ENCODE measurements at regions not wholly inside any gene's neighbourhood (a gene's known extent, or its start where the extent isn't known, plus 50 kb on each side); places are given as distances from the start of the nearest gene placed in this dataset.

DNA sequence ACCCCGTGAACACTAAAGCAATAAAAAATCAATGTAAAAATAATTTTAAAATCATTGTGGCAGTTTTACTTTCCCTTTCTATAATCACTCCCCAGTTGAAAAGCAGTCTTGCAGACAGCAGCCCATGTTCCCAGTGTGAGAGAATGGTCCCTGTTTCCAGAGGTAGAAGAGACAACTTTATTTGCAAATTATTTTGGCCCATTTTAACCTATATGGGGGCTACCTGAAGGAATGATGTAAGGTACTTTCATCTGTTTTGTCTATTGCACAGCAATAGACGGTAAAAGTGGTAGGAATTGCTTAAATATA is 559.8 kb downstream of the ZWINT start:
- TF ChIP-seq, protein P1, sequence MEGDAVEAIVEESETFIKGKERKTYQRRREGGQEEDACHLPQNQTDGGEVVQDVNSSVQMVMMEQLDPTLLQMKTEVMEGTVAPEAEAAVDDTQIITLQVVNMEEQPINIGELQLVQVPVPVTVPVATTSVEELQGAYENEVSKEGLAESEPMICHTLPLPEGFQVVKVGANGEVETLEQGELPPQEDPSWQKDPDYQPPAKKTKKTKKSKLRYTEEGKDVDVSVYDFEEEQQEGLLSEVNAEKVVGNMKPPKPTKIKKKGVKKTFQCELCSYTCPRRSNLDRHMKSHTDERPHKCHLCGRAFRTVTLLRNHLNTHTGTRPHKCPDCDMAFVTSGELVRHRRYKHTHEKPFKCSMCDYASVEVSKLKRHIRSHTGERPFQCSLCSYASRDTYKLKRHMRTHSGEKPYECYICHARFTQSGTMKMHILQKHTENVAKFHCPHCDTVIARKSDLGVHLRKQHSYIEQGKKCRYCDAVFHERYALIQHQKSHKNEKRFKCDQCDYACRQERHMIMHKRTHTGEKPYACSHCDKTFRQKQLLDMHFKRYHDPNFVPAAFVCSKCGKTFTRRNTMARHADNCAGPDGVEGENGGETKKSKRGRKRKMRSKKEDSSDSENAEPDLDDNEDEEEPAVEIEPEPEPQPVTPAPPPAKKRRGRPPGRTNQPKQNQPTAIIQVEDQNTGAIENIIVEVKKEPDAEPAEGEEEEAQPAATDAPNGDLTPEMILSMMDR (IDR thresholded peaks at IDR 0.05; ENCODE audit: low read depth, low read length, poor library complexity, severe bottlenecking): no peak
- TF ChIP-seq EZH2phosphoT487 (IDR thresholded peaks at IDR 0.05; ENCODE audit: borderline replicate concordance, low read length): no peak

Measured in DOHH2 (cell line).